Glutamatergic neuron (in vitro differentiated cells): ENCODE measurements at regions not wholly inside any gene's neighbourhood (a gene's known extent, or its start where the extent isn't known, plus 50 kb on each side); places are given as distances from the start of the nearest gene placed in this dataset.

ENCODE experiments used
- DNase-seq: peaks from one replicate; pipeline ENCODE4 v3.0.0; 2022
- H3K27ac Mint-ChIP-seq: one replicate; pipeline ENCODE4 v1.8.0; 2020; ENCODE audit warnings: mild to moderate bottlenecking, mixed read lengths, inconsistent platforms; ENCODE audit not compliant: unreplicated experiment
- H3K27me3 Mint-ChIP-seq: one replicate; pipeline ENCODE4 v1.8.0; 2020; ENCODE audit warnings: mild to moderate bottlenecking, moderate library complexity, mixed read lengths, inconsistent platforms; ENCODE audit not compliant: unreplicated experiment
- H3K36me3 Mint-ChIP-seq: one replicate; pipeline ENCODE4 v1.8.0; 2020; ENCODE audit warnings: mild to moderate bottlenecking, mixed read lengths, inconsistent platforms; ENCODE audit not compliant: unreplicated experiment
- H3K4me1 Mint-ChIP-seq: one replicate; pipeline ENCODE4 v1.8.0; 2020; ENCODE audit warnings: mild to moderate bottlenecking, low read depth, mixed read lengths, inconsistent platforms; ENCODE audit not compliant: unreplicated experiment
- H3K4me3 Mint-ChIP-seq: one replicate; pipeline ENCODE4 v1.8.0; 2020; ENCODE audit warnings: mild to moderate bottlenecking, mixed read lengths, inconsistent platforms; ENCODE audit not compliant: unreplicated experiment
- H3K9me3 Mint-ChIP-seq: one replicate; pipeline ENCODE4 v1.8.0; 2020; ENCODE audit warnings: mild to moderate bottlenecking, moderate library complexity, mixed read lengths, inconsistent platforms; ENCODE audit not compliant: unreplicated experiment
- TF ChIP-seq, protein P1 (sequence below): fragments of 200-600 bp; sonication (generic); IDR thresholded peaks from one replicate; pipeline ENCODE4 v1.5.0; 2021; ENCODE audit not compliant: partially characterized antibody, unreplicated experiment

DNA sequence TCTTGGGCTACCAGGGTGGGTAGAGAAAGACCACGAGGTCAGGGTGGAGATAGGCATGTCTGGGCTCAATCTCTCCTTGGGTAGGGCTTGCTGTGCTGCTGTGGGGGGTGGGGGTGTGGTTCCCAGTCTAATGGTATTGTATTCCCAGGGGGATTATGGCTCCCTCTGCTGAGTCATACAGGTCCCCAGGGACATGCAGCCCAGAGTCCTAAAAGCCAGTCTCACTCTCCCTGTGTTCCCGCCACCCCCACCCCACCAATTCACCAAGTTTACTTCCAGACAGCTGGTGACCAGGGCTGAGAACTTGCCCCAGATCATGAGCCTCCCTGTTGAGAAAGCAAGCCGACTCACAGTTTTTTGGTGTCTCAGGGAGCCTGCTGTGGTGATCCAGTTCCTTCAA is 367.6 kb downstream of the C12orf75 start:
- Mint-ChIP-seq H3K27me3 (peaks cover 1% of the 10 kb centered on the region), H3K9me3 (no peaks in the 10 kb centered on the region)

DNA sequence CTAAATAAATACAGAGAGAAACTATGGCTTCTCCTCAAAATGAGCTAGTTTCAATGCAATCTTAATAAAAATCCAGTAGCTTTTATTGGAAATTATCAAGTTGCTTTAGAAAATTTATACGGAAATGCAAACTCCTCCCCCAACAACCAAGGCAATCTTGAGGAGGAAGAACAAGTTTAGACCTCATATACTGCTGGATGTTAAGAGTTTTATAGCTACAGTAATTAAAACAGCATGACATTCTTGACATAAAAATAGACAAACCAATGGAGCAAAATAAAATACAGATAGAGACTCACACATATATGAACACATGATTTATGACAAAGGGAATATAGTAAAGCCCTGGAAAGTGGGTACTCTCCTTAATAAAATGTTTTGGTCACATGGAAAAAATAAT is 368.7 kb downstream of the C12orf75 start:
- Mint-ChIP-seq H3K4me3 (no peak overlapping the region), H3K9me3 (no peaks in the 10 kb centered on the region), H3K4me1 (no peaks in the 10 kb centered on the region), H3K27me3 (peaks cover 1% of the 10 kb centered on the region), H3K36me3 (no peaks in the 10 kb centered on the region), H3K27ac (no peak overlapping the region)
- DNase-seq = no peak
- TF ChIP-seq, protein P1, sequence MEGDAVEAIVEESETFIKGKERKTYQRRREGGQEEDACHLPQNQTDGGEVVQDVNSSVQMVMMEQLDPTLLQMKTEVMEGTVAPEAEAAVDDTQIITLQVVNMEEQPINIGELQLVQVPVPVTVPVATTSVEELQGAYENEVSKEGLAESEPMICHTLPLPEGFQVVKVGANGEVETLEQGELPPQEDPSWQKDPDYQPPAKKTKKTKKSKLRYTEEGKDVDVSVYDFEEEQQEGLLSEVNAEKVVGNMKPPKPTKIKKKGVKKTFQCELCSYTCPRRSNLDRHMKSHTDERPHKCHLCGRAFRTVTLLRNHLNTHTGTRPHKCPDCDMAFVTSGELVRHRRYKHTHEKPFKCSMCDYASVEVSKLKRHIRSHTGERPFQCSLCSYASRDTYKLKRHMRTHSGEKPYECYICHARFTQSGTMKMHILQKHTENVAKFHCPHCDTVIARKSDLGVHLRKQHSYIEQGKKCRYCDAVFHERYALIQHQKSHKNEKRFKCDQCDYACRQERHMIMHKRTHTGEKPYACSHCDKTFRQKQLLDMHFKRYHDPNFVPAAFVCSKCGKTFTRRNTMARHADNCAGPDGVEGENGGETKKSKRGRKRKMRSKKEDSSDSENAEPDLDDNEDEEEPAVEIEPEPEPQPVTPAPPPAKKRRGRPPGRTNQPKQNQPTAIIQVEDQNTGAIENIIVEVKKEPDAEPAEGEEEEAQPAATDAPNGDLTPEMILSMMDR = no peak

More for the DNA sequence above, 367.6 kb downstream of the C12orf75 start:
- Mint-ChIP-seq H3K27ac (no peak overlapping the region), H3K36me3 (no peaks in the 10 kb centered on the region), H3K4me3 (no peak overlapping the region), H3K4me1 (no peaks in the 10 kb centered on the region)
- TF ChIP-seq, protein P1 = no peak
- no peak for DNase-seq

DNA sequence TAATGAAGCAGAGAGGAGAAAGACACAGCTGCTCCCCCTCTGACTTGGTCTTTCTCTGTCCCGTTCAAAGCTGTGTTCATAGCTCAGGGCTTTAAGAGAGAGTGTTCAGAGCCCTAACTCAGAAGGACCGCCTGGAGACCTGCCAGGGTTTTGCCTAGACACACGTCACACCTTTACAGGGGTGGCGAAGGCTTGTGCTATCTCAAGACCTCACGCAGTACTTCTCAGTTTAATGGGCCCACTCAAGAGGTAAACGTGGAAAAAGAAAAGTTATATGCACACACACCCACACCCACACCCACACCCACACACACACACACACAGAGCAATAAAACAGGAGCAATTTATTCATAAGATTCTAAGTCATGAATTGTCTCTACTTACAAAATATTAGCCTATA is 374.3 kb downstream of the C12orf75 start:
- DNase-seq = no peak
- H3K27me3 Mint-ChIP-seq = peaks cover 1% of the 10 kb centered on the region
- no peak overlapping the region for H3K4me3 Mint-ChIP-seq
- no peak overlapping the region for H3K27ac Mint-ChIP-seq
- H3K4me1 Mint-ChIP-seq = peaks cover 8% of the 10 kb centered on the region
- TF ChIP-seq, protein P1 = no peak
- H3K9me3 Mint-ChIP-seq = no peaks in the 10 kb centered on the region
- no peaks in the 10 kb centered on the region for H3K36me3 Mint-ChIP-seq

DNA sequence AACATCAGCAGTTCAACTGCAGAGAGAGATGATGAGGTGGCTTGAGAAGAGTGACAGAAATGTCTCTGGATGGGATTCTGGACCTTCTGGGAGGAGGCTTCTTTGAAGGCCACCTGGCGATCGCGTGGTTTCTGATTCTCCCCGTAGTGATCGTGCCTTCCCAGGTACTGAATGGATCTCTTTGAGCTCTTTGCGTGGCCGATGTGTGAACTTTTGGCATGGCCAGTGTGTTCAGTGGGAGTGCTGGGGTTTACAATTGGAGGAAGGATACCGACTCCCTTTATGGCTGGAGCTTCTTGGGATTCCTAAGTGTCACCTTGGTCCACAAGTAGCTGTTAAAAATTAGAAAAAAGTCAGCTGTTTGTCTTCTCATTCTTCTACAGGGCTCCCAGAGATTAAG is 374.7 kb downstream of the C12orf75 start:
- no peak for DNase-seq
- Mint-ChIP-seq H3K27ac (no peak overlapping the region), H3K27me3 (peaks cover 1% of the 10 kb centered on the region), H3K4me1 (peaks cover 8% of the 10 kb centered on the region), H3K36me3 (no peaks in the 10 kb centered on the region), H3K4me3 (no peak overlapping the region), H3K9me3 (no peaks in the 10 kb centered on the region)
- TF ChIP-seq, protein P1 = no peak

DNA sequence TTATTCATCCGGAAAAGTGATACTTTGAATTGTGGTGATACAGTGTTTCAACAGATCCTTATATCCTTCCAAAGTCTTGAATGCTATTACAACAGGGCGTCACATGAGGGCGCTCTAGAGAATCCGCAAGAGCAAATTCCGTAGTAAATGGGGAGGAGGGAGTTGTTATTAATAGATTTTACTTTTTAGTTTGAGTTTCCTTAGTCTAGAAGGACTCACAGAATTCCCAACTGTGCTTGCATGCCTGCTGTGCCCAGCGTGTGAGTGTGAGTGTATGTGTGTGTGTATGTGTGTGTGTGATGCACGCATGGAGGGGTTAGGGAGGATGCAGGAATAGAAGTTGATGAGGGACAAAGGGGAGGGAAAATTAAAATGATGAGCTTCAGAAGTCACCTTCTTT is 375.3 kb downstream of the C12orf75 start:
- Mint-ChIP-seq H3K27me3 (peaks cover 1% of the 10 kb centered on the region), H3K4me1 (peaks cover 8% of the 10 kb centered on the region), H3K36me3 (no peaks in the 10 kb centered on the region), H3K9me3 (no peaks in the 10 kb centered on the region), H3K4me3 (no peak overlapping the region), H3K27ac (no peak overlapping the region)
- TF ChIP-seq, protein P1 = peak; percentile 84
- peak; percentile 59 for DNase-seq
